ENCODE measurements at regions not wholly inside any gene's neighbourhood (a gene's known extent, or its start where the extent isn't known, plus 50 kb on each side); places are given as distances from the start of the nearest gene placed in this dataset.
"Not testable (repeated sequence)": the region's sequence is repeated elsewhere in the genome, so short reads cannot be mapped to it uniquely, and the experiment has no call there.

DNA sequence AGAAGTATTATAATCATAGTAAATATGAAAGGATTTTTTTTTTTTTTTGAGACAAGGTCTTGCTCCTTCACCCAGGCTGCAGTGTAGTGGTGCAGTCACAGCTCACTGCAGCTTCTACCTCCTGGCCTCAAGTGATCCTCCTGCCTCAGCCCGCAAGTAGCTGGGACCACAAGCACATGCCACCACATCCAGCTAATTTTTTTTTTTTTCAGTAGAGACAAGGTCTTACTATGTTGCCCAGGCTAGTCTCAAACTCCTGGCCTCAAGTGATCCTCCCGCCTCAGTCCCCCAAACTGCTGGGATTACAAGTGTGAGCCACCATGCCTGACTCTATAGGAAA, 86.2 kb upstream of the FOXN2 start:
- DNase-seq, result no peak

DNA sequence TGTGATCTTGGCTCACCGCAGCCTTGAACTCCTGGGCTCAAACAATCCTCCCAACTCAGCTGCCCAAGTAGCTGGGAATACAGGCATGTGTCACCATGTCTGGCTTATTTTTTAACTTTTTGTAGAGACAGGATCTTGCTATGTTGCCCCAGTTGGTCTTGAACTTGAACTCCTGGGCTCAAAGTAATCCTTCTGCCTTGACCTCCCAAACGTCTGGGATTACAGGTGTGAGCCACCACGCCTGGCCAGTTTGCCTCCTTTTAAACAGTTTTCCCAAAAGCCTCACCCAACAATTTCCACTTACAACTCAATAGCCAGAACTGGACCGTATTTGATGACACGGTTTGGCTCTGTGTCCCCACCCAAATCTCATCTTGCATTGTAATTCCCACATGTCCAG, 85.4 kb upstream of the FOXN2 start:
- DNase-seq, result no peak

DNA sequence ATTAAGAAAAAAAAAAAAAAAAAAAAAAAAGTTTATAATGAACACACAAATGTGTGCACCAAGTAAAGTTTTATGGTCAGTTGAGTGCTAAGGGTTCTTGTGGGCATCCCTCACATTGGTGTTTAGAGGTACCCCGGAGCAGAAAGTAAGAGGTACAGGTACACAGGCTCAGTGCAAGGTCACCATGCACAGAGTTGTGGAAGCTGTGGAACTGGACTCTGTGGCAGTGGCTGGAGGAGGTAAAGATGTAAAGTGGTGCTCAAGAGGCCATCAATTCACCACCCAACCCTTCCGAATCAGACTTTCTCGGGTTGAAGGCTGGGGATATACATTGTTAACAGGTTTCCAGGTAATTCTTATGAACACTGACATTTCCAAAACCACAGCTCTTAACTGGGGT, 83.6 kb upstream of the FOXN2 start:
- DNase-seq, result no peak

DNA sequence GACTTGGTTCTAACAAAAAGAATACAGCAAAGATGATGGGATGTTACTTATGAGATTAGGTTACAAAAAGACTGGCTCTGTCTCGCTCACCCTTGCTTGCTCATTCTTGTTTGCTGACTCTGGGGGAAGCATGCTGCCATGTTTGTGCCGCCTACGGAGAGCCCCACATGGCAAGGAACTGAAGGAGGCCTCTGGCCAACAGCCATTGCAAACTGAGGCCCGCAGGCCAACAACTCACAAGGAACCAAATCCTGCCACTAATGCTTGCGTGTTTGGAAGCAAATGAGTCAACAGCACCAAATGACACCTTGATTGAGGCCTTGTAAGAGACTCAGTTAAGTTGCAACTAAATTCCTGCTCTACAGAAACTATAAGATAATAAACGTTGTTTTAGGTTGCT, 82.1 kb upstream of the FOXN2 start:
- no peak for DNase-seq

DNA sequence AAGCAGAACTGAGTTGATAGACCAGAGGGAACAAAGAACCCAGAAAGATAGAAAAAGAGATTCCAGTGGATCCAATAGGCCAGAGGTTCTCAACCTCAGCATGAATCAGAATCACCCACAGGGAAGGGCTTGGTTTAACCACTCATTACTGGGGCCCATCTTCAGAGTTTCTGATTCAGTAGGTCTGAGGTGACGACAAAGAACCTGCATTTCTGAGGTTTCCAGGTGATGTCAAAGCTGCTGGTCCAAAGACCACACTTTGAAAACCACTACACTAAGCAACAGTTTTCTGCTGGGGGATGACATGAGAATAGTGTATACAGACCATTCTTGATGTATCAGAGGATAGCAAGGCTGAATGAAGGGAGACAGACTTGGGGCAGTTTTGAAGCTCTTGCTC, 81.5 kb upstream of the FOXN2 start:
- DNase-seq, result peak; percentile 55

DNA sequence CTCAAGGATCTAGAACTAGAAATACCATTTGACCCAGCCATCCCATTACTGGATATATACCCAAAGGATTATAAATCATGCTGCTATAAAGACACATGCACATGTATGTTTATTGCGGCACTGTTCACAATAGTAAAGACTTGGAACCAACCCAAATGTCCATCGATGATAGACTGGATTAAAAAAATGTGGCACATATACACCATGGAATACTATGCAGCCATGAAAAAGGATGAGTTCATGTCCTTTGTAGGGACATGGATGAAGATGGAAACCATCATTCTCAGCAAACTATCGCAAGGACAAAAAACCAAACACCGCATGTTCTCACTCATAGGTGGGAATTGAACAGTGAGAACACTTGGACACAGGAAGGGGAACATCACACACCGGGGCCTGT, 80.7 kb upstream of the FOXN2 start:
- not testable (repeated sequence) for DNase-seq

- DNase-seq, result no peak
Measured at GRCh38 chr2:48235076-48235475, 79.4 kb upstream of the FOXN2 start.

- DNase-seq, result no peak
Measured at GRCh38 chr2:48238381-48238780, 76.1 kb upstream of the FOXN2 start.

DNA sequence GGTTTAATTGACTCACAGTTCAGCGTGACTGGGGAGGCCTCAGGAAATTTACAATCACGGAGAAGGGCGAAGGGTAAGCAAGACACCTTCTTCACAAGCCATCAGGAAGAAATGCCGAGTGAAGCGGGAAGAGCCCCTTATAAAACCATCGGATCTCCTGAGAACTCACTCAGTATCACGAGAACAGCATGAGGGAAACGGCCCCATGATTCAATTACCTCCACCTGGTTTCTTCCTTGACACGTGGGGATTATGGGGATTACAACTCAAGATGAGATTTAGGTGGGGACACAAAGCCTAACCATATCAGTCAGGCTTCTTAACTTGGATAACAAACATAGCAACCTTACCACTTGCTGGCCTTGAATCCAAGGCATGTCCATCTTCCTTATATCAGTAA, 73.6 kb upstream of the FOXN2 start:
- DNase-seq, result no peak

- DNase-seq, result no peak
Measured at GRCh38 chr2:48247206-48247605, 67.3 kb upstream of the FOXN2 start.

DNA sequence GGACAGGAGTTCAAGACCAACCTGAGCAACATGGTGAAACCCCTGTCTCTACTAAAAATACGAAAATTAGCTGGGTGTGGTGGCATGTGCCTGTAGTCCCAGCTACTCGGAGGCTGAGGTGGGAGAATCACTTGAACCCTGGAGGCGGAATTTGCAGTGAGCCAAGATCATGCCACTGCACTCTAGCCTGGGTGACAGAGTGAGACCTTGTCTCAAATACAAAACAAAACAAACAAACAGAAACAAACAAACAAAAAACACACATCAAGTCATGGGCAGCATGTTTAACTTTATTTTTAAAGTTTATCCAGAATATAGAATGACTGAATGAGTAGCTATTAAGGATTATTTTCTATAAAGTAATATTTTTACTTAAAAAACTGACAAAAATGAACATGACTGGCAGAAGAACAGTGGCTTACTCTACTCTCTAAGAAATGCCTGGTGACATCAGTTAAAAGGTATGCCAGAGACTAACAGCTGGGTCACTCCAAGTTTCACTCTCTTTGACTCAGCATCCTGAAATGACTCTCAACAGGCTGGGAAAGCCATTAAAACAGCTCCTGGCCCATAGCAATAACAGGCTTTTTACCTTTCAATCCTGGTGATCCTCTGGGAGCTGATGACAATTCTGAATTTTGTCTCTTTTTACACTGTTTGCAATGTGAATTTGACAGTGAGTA, 66.1 kb upstream of the FOXN2 start:
- DNase-seq, result peak; percentile 73

DNA sequence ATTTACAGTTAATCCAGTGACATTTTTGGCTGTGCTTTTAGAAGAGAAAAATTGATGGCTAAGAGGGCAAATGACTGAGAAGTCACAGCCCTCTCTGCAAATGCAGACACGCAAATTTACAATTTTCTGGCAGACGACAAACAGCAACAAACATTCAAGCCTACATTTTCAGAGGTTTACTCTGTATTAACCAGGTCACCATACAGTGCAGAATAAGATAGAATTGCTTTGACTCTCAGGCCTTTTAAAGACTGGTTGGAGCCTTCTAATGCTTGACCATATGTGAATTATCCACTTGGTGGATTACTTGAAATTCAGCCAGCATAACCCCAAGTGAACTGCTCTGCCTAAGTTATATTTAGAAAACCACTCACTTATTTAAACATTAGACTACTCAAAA, 65.5 kb upstream of the FOXN2 start:
- DNase-seq, result no peak

DNA sequence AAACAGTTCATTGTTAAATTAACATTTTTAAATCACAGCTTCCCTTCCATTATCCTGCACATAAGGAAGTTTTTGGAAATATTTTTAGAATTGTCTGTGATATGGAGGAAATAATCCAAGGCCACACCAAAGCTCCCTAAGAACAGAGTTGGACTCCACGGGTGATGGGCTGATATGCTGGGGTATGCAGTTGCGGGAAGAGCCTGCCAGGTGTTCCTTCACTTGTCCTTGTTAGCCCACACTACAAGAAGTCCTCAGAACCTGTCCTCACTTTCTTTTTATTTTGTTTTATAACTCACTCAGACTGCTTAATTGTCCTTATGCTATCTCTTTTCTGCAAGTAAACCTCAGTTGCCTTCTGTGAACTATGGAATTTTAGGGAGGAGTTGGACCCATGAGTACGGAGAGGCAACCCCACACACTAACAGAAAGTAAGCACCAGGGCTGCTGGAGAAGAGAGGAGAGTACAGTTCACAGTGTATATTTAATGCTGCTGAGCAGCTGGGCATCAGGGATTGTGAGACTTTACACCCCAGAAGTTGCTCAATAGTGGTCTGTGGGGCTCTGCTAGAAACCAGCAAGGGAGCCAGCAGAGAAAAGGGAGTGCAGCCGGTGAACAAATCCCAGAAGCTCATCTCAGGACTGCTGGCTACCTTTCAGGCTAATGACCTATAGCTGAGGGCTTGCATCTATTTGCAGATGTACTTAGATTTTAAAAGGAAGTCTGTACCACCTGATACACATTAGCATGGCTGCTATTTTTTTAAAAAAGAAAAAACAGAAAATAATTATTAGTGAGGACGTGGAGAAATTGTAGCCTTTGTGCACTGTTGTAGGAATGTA, 64.6 kb upstream of the FOXN2 start:
- DNase-seq, result no peak

DNA sequence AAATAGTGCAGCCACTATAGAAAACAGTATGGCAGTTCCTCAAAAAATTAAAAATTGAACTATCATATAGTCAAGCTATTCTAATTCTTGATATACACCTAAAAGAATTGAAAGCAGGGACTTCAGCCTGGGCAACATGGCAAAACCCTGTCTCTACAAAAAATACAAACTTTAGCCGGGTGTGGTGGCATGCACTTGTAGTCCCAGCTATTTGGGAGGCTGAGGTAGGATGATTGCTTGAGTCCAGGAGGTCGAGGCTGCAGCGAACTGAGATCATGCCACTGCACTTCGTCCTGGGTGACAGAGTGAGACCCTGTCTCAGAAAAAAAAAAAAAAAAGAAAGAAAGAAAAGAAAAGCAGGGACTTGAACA, 64.0 kb upstream of the FOXN2 start:
- no peak for DNase-seq

- DNase-seq, result peak; percentile 63
Measured at GRCh38 chr2:48250943-48251342, 63.5 kb upstream of the FOXN2 start.

- DNase-seq, result no peak
Measured at GRCh38 chr2:48251437-48252148, 62.9 kb upstream of the FOXN2 start.

GRCh38 chr2:48253301-48253700, 61.2 kb upstream of the FOXN2 start:
- DNase-seq, result no peak

- DNase-seq, result no peak
Measured at GRCh38 chr2:48254839-48255238, 59.6 kb upstream of the FOXN2 start.

- no peak for DNase-seq
Measured at GRCh38 chr2:48257456-48257855, 57.0 kb upstream of the FOXN2 start.

DNA sequence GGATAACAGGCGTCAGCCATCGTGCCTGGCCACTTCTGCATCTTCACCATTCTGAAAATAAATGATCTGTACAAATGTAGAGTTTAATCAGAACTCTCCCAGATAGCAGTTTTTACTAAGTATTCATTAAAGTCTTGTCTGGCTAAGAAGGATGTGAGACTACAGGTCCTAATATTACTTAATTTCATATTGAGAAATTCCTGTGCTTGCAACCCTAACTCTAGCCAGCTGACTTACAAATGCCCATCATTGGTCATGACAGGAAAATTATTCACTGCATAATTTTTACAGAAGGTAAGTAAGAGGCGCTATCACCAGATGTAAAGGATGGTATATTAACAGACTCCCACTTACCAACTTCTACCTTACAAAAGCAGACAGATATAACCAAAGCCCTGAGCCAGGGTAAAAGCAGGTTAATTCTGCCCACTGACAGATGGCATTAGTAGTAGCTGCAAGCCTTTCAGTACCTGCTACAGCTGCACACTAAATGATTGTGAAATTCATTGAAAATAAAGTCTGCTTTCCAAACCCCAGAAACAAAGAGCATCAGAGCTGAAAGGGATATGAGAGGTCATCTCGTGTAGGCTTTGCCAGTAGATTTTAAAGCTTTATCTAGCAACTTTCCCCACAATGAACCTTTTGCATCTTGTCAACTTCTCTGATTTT, 55.9 kb upstream of the FOXN2 start:
- no peak for DNase-seq

DNA sequence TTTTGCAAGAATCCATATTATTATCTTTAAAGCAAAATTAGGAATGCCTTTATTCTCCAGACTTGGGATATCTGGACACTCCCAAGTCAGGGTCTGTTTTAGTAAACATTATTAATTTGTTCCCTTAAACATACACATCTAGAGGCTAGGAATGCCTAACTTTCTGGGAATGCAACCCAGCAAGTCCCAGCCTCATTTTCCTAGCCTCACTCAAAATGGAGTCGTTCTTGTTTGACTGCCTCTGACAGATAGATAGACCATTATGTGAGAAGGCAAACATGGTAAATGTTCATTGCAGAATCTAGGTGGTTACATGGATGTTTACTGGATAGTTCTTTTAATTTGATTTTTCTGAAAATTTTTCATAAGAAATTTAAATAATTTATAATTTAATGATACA, 54.7 kb upstream of the FOXN2 start:
- DNase-seq, result no peak

GRCh38 chr2:48264627-48265026, 49.9 kb upstream of the FOXN2 start:
- no peak for DNase-seq

All from activated CD4-positive, alpha-beta T cell treated with anti-CD3 and anti-CD28 coated beads, Interleukin-10, Interleukin-2, amounts not matched to agents 100 ng/mL and 50 ng/mL, durations not matched to agents 16 hours and 8 hours (primary cell).